ENCODE measurements at regions not wholly inside any gene's neighbourhood (a gene's known extent, or its start where the extent isn't known, plus 50 kb on each side); places are given as distances from the start of the nearest gene placed in this dataset.
"Not testable (repeated sequence)": the region's sequence is repeated elsewhere in the genome, so short reads cannot be mapped to it uniquely, and the experiment has no call there.

- DNase-seq = no peak
Observed at GRCh38 chr18:34352385-34353163, 127.9 kb upstream of the NOL4 start.

GRCh38 chr18:34354351-34354750 is 129.6 kb upstream of the NOL4 start:
- DNase-seq = no peak

- DNase-seq = no peak
Observed at GRCh38 chr18:34357944-34358580, 133.3 kb upstream of the NOL4 start.

- DNase-seq = peak; percentile 25
Observed at GRCh38 chr18:34358923-34359322, 134.2 kb upstream of the NOL4 start.

- no peak for DNase-seq
Observed at GRCh38 chr18:34364699-34365098, 140.0 kb upstream of the NOL4 start.

- no peak for DNase-seq
Observed at GRCh38 chr18:34370704-34371395, 146.1 kb upstream of the NOL4 start.

GRCh38 chr18:34380326-34380725 is 155.6 kb upstream of the NOL4 start:
- DNase-seq = no peak

GRCh38 chr18:34385311-34385710 is 160.6 kb upstream of the NOL4 start:
- no peak for DNase-seq

- no peak for DNase-seq
Observed at GRCh38 chr18:34386803-34387202, 162.1 kb upstream of the NOL4 start.

- no peak for DNase-seq
Observed at GRCh38 chr18:34397286-34397896, 172.7 kb upstream of the NOL4 start.

GRCh38 chr18:34399892-34400291 is 175.2 kb upstream of the NOL4 start:
- DNase-seq = no peak

- no peak for DNase-seq
Observed at GRCh38 chr18:34400834-34401233, 176.1 kb upstream of the NOL4 start.

GRCh38 chr18:34401775-34402174 is 177.1 kb upstream of the NOL4 start:
- DNase-seq = no peak

- DNase-seq = not testable (repeated sequence)
Observed at GRCh38 chr18:34407471-34407870, 182.8 kb upstream of the NOL4 start.

- DNase-seq = no peak
Observed at GRCh38 chr18:34411952-34412351, 187.2 kb upstream of the NOL4 start.

- no peak for DNase-seq
Observed at GRCh38 chr18:34431042-34431441, 206.3 kb upstream of the NOL4 start.

- DNase-seq = no peak
Observed at GRCh38 chr18:34444622-34445021, 219.9 kb upstream of the NOL4 start.

GRCh38 chr18:34448662-34449061 is 223.9 kb upstream of the NOL4 start:
- DNase-seq = no peak

- no peak for DNase-seq
Observed at GRCh38 chr18:34457761-34458160, 233.0 kb upstream of the NOL4 start.

GRCh38 chr18:34458410-34458977 is 233.8 kb upstream of the NOL4 start:
- DNase-seq = no peak

- DNase-seq = no peak
Observed at GRCh38 chr18:34461266-34461665, 236.6 kb upstream of the NOL4 start.

GRCh38 chr18:34467058-34467457 is 242.3 kb upstream of the NOL4 start:
- no peak for DNase-seq

GRCh38 chr18:34480162-34480700 is 229.9 kb upstream of the DTNA start:
- no peak for DNase-seq
